ENCODE measurements at regions not wholly inside any gene's neighbourhood (a gene's known extent, or its start where the extent isn't known, plus 50 kb on each side); places are given as distances from the start of the nearest gene placed in this dataset.
A peak's percentile ranks its signal among the peaks of the same experiment; 100 is the strongest.

DNA sequence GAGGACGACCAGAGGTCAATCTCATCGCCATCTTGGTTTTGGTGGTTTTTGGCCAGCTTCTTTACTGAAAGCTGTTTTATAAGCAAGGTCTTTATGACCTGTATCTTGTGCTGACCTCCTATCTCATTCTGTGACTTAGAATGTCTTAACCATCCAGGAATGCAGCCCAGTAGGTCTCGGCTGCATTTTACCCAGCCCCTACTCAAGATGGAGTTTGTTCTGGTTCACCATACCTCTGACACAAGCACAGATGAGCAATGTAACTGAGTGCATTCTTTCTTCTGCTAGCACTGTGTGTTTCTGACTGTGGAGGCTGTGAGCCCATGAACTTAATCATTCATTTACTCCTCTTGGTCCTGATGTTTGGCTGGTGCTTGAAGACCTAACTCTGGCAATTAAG lies 794.5 kb upstream of the CELF2 start:
- Histone ChIP-seq H3K27me3 (ENCODE audit: control insufficient read depth in 3 of 3, insufficient read depth in 3 of 3, low read depth in 1 of 3, low read length in 3 of 3) (no peaks in the 10 kb centered on the region), H4K91ac (ENCODE audit: low read depth, low read length, poor library complexity) (no peak overlapping the region), H2BK12ac (ENCODE audit: low read length) (no peak overlapping the region), H2AFZ (ENCODE audit: low read length) (no peak overlapping the region), H3K9me3 (replicated peaks in 1 of 2; ENCODE audit: control insufficient read depth in 2 of 2, insufficient read depth in 1 of 2, low read depth in 1 of 2, low read length in 2 of 2) (no peaks in the 10 kb centered on the region), H2BK5ac (ENCODE audit: low read length) (no peak overlapping the region), H2AK5ac (ENCODE audit: low read depth, low read length) (no peak overlapping the region), H3K4me2 (ENCODE audit: insufficient read depth, low read length, poor library complexity, severe bottlenecking) (no peak overlapping the region), H3K14ac (ENCODE audit: low read length) (no peak overlapping the region), H3K79me1 (ENCODE audit: low read depth, low read length) (no peaks in the 10 kb centered on the region), H3K27ac (replicated peaks; ENCODE audit: low read length) (no peak overlapping the region), H3K4me3 (ENCODE audit: low read length in 2 of 2) (no peak overlapping the region), H3K9ac (ENCODE audit: low read depth, low read length, poor library complexity) (no peak overlapping the region), H3K4ac (ENCODE audit: low read length) (no peak overlapping the region), H2BK15ac (ENCODE audit: low read length) (no peak overlapping the region), H3K23ac (ENCODE audit: low read depth, low read length, poor library complexity) (no peak overlapping the region), H2BK120ac (ENCODE audit: low read depth, low read length) (no peak overlapping the region), H3K36me3 (replicated peaks in 1 of 2; ENCODE audit: control insufficient read depth in 2 of 2, insufficient read depth in 2 of 2, low read length in 2 of 2) (no peaks in the 10 kb centered on the region), H3K18ac (ENCODE audit: low read length) (no peak overlapping the region), H4K8ac (ENCODE audit: low read depth, low read length) (no peak overlapping the region), H3K4me1 (ENCODE audit: control insufficient read depth in 2 of 2, insufficient read depth in 1 of 2, low read depth in 1 of 2, low read length in 2 of 2) (no peaks in the 10 kb centered on the region)
- WGBS, 2 donors (ENCODE audit: extremely low coverage in 2 of 2, insufficient read length in 2 of 2, insufficient replicate concordance in 1 of 2) = no CpG with 5 or more reads among the region's 3 CpGs
- DNase-seq (ENCODE audit: low spot score) = no peak

DNA sequence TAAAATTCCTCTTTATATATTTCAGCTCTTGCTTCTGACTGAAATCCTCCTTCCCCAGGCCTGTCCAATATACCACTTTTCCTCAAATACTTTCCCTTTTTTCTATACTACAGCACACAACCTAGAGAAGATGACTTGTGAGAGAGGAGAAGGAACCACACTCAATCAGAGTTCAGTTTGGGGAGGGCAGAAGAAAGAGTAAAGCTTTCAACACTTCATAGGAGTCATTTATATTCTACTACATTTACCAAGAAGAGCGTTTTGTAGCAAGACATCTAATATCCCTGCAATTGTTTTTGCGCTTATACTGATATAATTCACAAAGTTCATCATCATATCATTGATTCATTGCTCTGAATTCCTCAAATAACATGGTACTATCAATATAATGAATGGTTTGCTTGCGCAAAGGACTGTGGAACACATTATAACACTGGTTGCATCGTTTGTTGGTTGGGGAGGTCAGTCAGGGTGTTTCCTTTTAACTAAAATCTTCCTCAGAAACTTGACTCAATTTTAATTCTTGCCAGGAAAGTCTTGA lies 792.5 kb upstream of the CELF2 start:
- no peak for DNase-seq (ENCODE audit: low spot score)
- Histone ChIP-seq H3K14ac (ENCODE audit: low read length) (no peak overlapping the region), H3K36me3 (replicated peaks in 1 of 2; ENCODE audit: control insufficient read depth in 2 of 2, insufficient read depth in 2 of 2, low read length in 2 of 2) (no peaks in the 10 kb centered on the region), H3K27me3 (ENCODE audit: control insufficient read depth in 3 of 3, insufficient read depth in 3 of 3, low read depth in 1 of 3, low read length in 3 of 3) (no peaks in the 10 kb centered on the region), H3K9me3 (replicated peaks in 1 of 2; ENCODE audit: control insufficient read depth in 2 of 2, insufficient read depth in 1 of 2, low read depth in 1 of 2, low read length in 2 of 2) (no peaks in the 10 kb centered on the region), H3K27ac (replicated peaks; ENCODE audit: low read length) (no peak overlapping the region), H2BK15ac (ENCODE audit: low read length) (no peak overlapping the region), H2AFZ (ENCODE audit: low read length) (no peak overlapping the region), H4K8ac (ENCODE audit: low read depth, low read length) (no peak overlapping the region), H3K4me1 (ENCODE audit: control insufficient read depth in 2 of 2, insufficient read depth in 1 of 2, low read depth in 1 of 2, low read length in 2 of 2) (no peaks in the 10 kb centered on the region), H3K79me1 (ENCODE audit: low read depth, low read length) (no peaks in the 10 kb centered on the region), H2BK12ac (ENCODE audit: low read length) (no peak overlapping the region), H3K4ac (ENCODE audit: low read length) (no peak overlapping the region), H2AK5ac (ENCODE audit: low read depth, low read length) (no peak overlapping the region), H4K91ac (ENCODE audit: low read depth, low read length, poor library complexity) (no peak overlapping the region), H2BK5ac (ENCODE audit: low read length) (no peak overlapping the region), H3K4me3 (ENCODE audit: low read length in 2 of 2) (no peak overlapping the region), H3K23ac (ENCODE audit: low read depth, low read length, poor library complexity) (no peak overlapping the region), H3K9ac (ENCODE audit: low read depth, low read length, poor library complexity) (no peak overlapping the region), H2BK120ac (ENCODE audit: low read depth, low read length) (no peak overlapping the region), H3K4me2 (ENCODE audit: insufficient read depth, low read length, poor library complexity, severe bottlenecking) (no peak overlapping the region), H3K18ac (ENCODE audit: low read length) (no peak overlapping the region)
- no CpG with 5 or more reads among the region's 4 CpGs for WGBS, 2 donors (ENCODE audit: extremely low coverage in 2 of 2, insufficient read length in 2 of 2, insufficient replicate concordance in 1 of 2)

DNA sequence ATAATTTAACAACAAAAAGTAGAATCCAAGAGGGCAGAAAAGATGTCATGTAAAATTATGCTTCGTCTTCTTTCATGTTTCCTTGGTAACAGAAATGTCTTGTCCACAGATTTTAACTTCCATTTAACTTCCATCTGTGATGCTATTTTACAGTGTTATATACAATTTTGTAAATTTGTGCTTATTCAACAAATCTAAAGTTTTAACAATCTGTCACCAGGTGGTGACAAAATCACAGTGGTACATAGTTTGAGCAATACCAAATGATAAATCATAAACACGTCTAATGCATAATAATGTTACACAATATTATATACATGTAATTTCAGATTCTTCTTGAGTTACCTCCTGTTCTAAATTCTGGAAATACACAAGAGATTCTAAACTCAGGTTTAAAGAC lies 784.4 kb upstream of the CELF2 start:
- WGBS, 2 donors (ENCODE audit: extremely low coverage in 2 of 2, insufficient read length in 2 of 2, insufficient replicate concordance in 1 of 2) = no CpG with 5 or more reads among the region's 2 CpGs
- no peaks in the 10 kb centered on the region for H3K27me3 ChIP-seq (ENCODE audit: control insufficient read depth in 3 of 3, insufficient read depth in 3 of 3, low read depth in 1 of 3, low read length in 3 of 3)
- no peak overlapping the region for H2AK5ac ChIP-seq (ENCODE audit: low read depth, low read length)

DNA sequence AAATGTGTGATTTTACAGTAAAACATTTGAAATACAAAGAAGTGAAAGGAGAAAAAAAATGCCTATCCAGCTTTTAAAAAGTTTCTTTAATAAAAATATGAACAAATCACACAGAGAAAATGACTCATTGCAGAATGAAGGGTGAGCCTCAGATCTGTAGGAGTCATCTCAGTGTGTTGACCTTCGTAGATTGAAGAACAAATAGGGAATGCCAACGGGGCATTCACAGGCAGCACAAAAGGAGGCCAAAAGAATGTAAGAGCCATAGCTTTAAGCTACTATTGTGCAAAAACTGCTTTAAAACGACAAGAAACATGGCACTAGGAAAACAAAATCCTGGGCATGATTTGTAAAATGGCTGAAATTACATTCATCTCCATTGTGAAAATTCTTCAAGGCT lies 782.7 kb upstream of the CELF2 start:
- DNase-seq (ENCODE audit: low spot score) = peak; percentile 20

More for the DNA sequence above, 784.4 kb upstream of the CELF2 start:
- Histone ChIP-seq H2AFZ (ENCODE audit: low read length) (no peak overlapping the region), H4K91ac (ENCODE audit: low read depth, low read length, poor library complexity) (no peak overlapping the region), H2BK5ac (ENCODE audit: low read length) (no peak overlapping the region), H2BK12ac (ENCODE audit: low read length) (no peak overlapping the region), H4K8ac (ENCODE audit: low read depth, low read length) (no peak overlapping the region), H3K4ac (ENCODE audit: low read length) (no peak overlapping the region), H3K14ac (ENCODE audit: low read length) (no peak overlapping the region), H3K18ac (ENCODE audit: low read length) (no peak overlapping the region), H3K36me3 (replicated peaks in 1 of 2; ENCODE audit: control insufficient read depth in 2 of 2, insufficient read depth in 2 of 2, low read length in 2 of 2) (no peaks in the 10 kb centered on the region), H2BK120ac (ENCODE audit: low read depth, low read length) (no peak overlapping the region), H3K4me2 (ENCODE audit: insufficient read depth, low read length, poor library complexity, severe bottlenecking) (no peak overlapping the region), H3K9ac (ENCODE audit: low read depth, low read length, poor library complexity) (no peak overlapping the region), H3K23ac (ENCODE audit: low read depth, low read length, poor library complexity) (no peak overlapping the region), H3K79me1 (ENCODE audit: low read depth, low read length) (no peaks in the 10 kb centered on the region), H3K27ac (replicated peaks; ENCODE audit: low read length) (no peak overlapping the region), H3K4me3 (ENCODE audit: low read length in 2 of 2) (no peak overlapping the region), H2BK15ac (ENCODE audit: low read length) (no peak overlapping the region), H3K4me1 (ENCODE audit: control insufficient read depth in 2 of 2, insufficient read depth in 1 of 2, low read depth in 1 of 2, low read length in 2 of 2) (peaks cover 0 to 2% of the 10 kb centered on the region in 2 donors), H3K9me3 (replicated peaks in 1 of 2; ENCODE audit: control insufficient read depth in 2 of 2, insufficient read depth in 1 of 2, low read depth in 1 of 2, low read length in 2 of 2) (no peaks in the 10 kb centered on the region)
- DNase-seq (ENCODE audit: low spot score) = no peak

More for the DNA sequence above, 782.7 kb upstream of the CELF2 start:
- H2AK5ac ChIP-seq (ENCODE audit: low read depth, low read length) = no peak overlapping the region
- peaks cover 0 to 2% of the 10 kb centered on the region in 2 donors for H3K4me1 ChIP-seq (ENCODE audit: control insufficient read depth in 2 of 2, insufficient read depth in 1 of 2, low read depth in 1 of 2, low read length in 2 of 2)
- H2BK5ac ChIP-seq (ENCODE audit: low read length) = no peak overlapping the region
- H3K9ac ChIP-seq (ENCODE audit: low read depth, low read length, poor library complexity) = no peak overlapping the region
- no peaks in the 10 kb centered on the region for H3K27me3 ChIP-seq (ENCODE audit: control insufficient read depth in 3 of 3, insufficient read depth in 3 of 3, low read depth in 1 of 3, low read length in 3 of 3)
- H3K79me1 ChIP-seq (ENCODE audit: low read depth, low read length) = no peaks in the 10 kb centered on the region
- no peak overlapping the region for H3K27ac ChIP-seq (replicated peaks; ENCODE audit: low read length)
- no peak overlapping the region for H3K4ac ChIP-seq (ENCODE audit: low read length)
- no peak overlapping the region for H3K18ac ChIP-seq (ENCODE audit: low read length)
- H3K9me3 ChIP-seq (replicated peaks in 1 of 2; ENCODE audit: control insufficient read depth in 2 of 2, insufficient read depth in 1 of 2, low read depth in 1 of 2, low read length in 2 of 2) = no peaks in the 10 kb centered on the region
- WGBS, 2 donors (ENCODE audit: extremely low coverage in 2 of 2, insufficient read length in 2 of 2, insufficient replicate concordance in 1 of 2) = no CpG with 5 or more reads among the region's 3 CpGs
- H2AFZ ChIP-seq (ENCODE audit: low read length) = no peak overlapping the region
- no peak overlapping the region for H3K23ac ChIP-seq (ENCODE audit: low read depth, low read length, poor library complexity)
- no peak overlapping the region for H4K91ac ChIP-seq (ENCODE audit: low read depth, low read length, poor library complexity)
- no peaks in the 10 kb centered on the region for H3K36me3 ChIP-seq (replicated peaks in 1 of 2; ENCODE audit: control insufficient read depth in 2 of 2, insufficient read depth in 2 of 2, low read length in 2 of 2)
- no peak overlapping the region for H3K14ac ChIP-seq (ENCODE audit: low read length)
- H3K4me2 ChIP-seq (ENCODE audit: insufficient read depth, low read length, poor library complexity, severe bottlenecking) = no peak overlapping the region
- H4K8ac ChIP-seq (ENCODE audit: low read depth, low read length) = no peak overlapping the region
- H2BK120ac ChIP-seq (ENCODE audit: low read depth, low read length) = no peak overlapping the region
- H2BK12ac ChIP-seq (ENCODE audit: low read length) = no peak overlapping the region
- no peak overlapping the region for H2BK15ac ChIP-seq (ENCODE audit: low read length)
- no peak overlapping the region for H3K4me3 ChIP-seq (ENCODE audit: low read length in 2 of 2)

All from neuronal stem cell (in vitro differentiated cells).